NCI-H2029 treated with DMSO at 0.1 percent for 48 hours (cell line): ENCODE measurements at regions not wholly inside any gene's neighbourhood (a gene's known extent, or its start where the extent isn't known, plus 50 kb on each side); places are given as distances from the start of the nearest gene placed in this dataset.
A peak's percentile ranks its signal among the peaks of the same experiment; 100 is the strongest.

Experiments
- DNase-seq: peaks from one replicate; lab custom pipeline; 2025; lab: John Stamatoyannopoulos, UW

DNA sequence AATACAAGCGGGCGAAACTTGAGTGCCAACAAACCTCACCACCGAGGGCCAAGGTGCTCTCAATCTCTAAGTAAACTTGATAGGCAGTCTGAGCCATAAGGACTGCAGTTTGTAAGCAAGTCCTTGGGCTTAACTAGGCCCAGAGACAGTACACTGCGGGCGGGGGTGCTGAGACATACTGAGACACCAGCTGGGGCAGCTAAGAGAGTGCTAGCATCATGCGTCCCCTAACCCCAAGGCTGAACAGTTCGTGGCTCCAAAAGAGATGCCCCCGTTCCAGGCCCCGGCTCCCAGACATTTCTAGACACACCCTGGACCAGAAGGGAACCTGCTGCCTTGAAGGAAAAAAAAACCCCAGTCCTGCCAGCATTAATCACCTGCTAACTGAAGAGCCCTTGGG is 126.8 kb upstream of the PRDX4 start:
- DNase-seq, result no peak

DNA sequence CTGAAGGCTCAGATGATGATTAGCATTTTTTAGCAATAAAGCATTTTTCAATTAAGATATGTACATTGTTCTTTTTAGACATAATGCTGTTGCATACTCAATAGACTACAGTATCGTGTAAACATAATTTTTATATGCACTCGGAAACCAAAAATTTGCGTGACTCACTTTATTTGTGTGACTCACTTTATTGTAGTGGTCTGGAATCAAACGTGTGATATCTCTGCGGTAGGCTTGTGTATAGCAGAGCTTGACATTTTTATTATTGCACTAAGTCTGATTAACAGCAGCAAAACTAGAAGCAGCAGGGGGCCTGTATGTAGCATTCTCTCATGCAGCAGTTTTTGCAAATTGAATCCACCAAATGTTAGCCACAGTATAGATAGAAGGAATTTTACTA is 119.1 kb upstream of the PRDX4 start:
- no peak for DNase-seq

DNA sequence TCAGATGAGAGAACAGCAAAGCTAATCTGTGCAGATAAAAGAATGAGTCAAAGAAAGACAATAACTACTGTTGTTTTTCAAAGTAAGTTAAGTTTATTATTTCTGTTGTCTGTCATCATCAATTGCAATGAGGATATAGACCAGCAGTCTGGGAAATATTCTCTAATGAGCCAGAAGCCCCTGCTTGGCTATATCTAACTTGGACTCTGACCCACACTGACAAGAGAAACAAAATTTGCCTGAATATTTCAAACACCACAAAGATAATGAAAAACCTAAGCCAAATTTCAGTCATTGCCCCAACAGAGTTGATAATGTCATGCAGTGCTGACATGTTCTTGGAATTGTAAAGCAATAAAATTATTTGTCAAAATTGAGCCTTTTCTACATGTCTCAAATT is 115.0 kb upstream of the PRDX4 start:
- no peak for DNase-seq

DNA sequence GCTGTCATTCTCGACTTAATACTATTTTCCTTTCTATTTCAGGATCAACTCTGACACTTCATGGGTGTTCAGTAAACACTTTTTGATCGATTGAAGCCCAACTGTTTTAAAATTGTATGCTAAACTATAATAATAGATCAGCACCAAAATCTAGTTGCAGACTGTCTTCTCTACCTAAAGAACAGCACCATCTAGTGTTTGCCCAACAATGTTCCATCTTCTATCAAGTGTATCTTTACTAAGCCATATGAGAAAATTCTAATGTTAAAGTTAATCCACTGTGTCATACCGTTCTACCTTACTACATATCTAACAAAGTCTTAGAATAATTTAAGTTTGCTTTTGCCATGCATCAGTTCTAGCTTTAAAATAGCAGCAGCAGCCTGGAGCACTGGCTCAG is 113.0 kb upstream of the PRDX4 start:
- peak; percentile 26 for DNase-seq

DNA sequence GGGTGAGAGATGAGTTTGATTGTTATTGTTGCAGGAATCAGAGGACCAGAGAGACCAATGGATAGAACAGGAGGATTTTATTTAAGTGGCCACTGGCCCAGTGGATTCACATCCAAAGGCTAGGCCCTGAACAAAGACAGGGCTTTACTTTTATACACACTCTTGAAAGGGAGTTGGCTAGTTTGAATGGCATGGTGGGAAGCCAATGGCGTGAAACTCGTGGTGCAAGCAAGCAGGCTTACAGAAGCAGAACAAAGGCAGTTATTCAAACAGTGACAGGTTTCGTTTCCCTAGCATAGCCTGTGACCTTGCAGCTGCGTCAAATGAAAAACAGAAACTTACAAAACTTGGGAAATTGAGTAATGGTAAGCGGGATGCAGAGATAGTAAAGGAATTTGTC is 110.2 kb upstream of the PRDX4 start:
- DNase-seq, result no peak

DNA sequence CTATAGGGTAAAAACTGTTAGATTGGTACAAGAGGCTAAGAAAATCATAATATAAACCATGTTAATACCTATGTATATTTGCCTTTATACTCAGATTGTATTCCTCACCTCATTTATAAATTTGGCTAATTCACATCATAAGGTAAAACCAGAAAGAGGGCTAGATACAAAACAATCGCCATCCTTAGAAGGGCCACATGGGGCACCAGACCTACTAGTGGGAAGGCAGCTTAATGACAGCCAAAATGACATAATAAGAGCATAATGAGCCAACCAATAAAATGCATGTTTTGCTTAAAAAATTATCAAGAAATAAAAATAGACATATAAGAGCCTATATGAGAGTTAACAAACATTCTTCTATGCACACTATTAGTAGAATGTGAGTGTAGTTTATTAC is 107.3 kb upstream of the PRDX4 start:
- DNase-seq, result no peak

DNA sequence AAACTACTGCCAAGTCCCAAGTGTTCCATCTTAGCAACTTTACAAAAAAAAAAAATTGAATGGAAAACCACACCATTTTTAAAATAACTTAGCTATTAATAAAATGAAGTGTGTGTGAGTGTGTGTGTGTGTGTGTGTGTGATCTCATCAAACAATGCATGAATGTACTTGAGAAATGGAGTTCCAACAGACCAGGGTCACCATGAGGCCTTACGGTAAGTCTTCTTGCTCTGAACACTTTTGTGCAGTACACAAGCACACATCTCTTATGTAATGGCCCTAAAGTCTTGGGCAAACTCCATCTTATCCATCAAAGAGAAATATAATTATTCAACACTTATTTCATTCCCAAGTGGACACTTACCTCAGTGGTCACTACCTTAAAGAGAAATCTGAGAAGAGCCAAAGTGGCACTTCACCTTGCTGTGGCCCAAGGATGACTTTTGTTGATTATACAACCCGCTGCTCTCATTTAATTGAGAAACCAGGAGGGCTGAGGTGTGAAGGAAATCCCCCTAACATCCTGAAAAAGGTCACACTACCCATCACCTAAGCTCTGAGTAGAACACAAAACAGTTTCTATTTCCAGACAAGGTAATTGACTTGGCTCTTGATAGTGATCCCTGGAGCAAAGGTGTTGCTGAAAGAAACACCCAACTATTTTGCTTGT is 96.5 kb upstream of the PRDX4 start:
- no peak for DNase-seq

DNA sequence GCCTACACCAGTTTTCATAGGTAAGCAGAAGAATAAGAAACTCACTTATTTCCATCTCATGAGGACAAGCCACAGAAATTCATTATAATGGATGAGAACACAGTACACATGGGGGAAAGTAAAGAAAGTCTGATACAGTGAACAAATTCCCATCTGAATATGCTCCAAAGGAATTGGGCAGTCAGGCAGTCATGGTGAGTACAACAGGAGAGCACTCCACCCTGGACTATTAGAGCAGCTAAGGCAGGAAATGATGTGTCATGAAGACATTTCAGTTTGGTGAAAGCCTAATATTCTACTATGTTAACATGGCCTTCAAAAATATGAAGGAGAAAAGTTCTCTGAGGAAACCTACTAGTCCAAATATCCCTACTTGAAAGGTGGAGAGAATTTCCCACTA is 92.0 kb upstream of the PRDX4 start:
- DNase-seq, result no peak

DNA sequence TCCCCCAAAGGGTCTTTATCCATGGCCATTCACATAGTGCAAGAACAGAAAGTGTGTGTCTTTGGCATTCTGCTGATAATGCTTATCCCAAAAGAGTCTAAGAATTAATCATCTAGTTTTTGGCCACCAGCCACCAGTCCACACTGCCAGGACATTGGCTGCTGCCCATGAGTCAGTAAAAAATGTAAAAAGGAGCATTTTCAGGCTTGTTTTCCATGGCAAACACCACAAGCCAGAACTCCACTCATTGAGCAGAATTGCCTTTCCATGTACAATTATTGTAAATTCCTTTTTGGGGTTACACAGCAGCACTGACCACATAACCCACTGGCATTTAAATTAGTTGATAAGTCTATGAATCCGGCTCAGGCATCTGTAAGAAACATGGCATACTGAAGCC is 89.2 kb upstream of the PRDX4 start:
- no peak for DNase-seq

DNA sequence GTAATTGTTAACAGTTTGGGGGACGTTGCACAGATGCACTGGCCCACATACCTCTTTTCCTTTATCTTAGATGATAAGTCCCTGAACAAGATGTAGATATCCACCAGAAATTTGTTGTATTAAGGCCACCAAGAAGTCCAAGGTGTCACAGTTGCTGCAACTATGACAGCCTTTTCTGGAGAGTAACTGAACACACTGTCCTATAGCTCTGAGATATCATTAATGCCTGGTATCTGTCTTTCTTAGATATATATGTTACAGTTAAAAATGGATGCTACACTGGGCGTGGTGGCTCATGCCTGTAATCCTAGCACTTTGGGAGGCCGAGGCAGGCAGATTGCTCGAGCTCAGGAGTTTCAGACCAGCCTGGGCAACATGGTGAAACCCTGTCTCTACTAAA is 77.8 kb upstream of the PRDX4 start:
- no peak for DNase-seq

DNA sequence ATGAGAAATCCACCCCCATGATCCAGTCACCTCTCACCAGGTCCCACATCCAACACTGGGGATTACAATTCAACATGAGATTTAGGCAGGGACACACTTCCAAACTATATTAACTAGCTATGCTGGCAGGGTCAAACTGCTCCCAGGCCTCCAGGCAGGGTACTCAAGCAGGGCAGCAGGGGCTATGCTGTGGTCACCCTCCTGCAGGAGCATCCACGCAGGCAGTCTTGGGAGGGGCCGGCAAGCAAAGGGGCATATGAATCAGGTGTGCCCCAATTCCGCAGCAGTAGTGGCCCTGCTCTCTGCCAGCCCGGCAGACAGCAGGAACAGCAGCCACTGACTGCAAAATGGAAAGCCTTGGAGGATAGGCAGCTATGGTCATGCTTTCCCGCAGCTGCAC is 74.6 kb upstream of the PRDX4 start:
- no peak for DNase-seq

DNA sequence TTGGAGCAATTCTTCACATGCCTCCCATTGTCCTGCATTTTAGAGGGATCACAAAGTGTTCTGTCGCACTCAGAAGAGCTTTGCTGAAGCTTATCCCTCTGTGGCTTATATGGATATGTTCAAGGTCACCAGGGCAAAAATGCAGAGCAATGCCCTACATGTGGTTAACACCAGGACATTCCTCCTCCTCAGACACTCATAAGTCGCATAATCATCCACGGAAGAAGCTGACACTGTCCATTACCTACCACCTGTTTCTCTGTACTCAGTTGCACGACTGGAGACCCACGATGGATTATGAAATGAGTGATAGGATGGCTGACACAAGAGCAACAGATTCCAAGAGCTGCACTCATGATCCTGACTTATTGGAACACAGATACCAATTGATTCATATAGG is 68.7 kb upstream of the PRDX4 start:
- no peak for DNase-seq

DNA sequence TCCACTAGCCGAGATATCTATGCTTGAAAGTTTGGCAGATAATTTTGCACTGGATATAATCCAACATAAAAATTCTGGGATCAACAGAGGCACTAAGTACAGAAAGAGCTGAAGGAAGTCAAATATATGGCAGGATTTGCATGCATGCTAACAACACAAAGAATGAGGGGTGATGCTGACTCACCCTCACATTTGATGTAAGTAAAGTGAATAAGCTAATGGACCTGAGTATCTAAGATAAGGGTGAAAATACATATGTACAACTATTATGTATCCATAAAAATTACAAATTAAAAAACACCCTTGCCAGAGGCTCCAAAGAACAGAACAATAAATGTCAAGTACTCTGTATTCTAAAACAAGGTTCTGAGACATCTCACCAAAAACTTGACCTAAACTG is 63.8 kb upstream of the PRDX4 start:
- no peak for DNase-seq

DNA sequence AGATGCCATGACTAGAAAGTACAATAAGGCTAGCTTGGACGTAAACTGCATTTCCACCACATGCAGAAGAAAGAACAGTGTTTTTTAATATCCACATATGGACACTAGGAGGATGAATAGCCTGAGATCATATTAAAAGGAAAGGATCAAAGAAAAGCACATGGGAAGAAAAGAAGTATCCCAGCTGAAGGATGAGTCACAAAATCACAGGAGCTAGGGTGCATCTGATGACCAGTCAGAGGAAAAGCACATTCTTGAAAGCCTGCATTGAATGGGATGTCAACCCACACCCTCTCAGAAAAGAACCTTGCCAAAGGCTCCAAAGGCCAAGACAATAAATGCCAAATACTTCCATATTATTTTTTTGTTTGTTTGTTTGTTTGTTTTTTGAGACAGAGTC is 56.8 kb upstream of the PRDX4 start:
- DNase-seq, result no peak

DNA sequence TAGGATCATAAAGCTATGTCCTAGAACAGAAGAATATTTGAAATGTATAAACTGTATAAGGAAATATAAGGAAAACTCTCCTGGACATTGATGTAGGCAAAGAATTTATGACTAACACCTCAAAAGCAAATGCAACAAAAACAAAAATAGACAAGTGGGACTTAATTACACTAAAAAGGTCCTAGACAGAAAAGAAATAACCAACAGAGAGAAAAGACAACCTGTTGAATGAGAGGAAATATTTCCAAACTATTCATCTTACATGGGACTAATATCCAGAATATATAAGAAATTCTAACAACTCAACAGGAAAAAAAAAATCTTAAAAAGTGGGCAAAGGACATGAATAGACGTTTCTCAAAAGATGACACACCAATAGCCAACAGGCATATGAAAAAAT is 54.4 kb upstream of the PRDX4 start:
- DNase-seq, result no peak

DNA sequence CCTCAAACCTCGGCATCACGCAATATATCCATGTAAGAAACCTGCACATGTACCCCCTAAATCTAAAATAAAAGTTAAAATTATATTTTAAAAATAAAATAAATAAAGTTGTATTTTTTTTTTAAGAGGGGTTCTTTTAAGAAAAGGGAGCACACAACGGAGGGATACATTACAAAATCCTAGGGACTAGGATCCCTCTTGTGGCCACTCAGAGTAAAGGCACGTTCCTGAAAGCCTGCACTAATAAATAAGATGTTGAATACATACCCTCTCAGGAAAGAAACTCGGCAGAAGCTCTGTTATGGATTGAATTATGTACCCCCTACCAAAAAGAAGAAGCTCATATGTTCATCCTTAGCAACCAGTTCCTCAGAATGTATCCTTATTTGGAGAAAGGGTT is 50.9 kb upstream of the PRDX4 start:
- DNase-seq, result peak; percentile 2
